HG02870 (cell line): ENCODE measurements at regions not wholly inside any gene's neighbourhood (a gene's known extent, or its start where the extent isn't known, plus 50 kb on each side); places are given as distances from the start of the nearest gene placed in this dataset.

Source experiments
- ATAC-seq: cut with Tn5 transposase; IDR thresholded peaks from one replicate; pipeline ENCODE4 v1.9.1; 2021; ENCODE audit warnings: mild to moderate bottlenecking, moderate library complexity; ENCODE audit not compliant: unreplicated experiment

DNA sequence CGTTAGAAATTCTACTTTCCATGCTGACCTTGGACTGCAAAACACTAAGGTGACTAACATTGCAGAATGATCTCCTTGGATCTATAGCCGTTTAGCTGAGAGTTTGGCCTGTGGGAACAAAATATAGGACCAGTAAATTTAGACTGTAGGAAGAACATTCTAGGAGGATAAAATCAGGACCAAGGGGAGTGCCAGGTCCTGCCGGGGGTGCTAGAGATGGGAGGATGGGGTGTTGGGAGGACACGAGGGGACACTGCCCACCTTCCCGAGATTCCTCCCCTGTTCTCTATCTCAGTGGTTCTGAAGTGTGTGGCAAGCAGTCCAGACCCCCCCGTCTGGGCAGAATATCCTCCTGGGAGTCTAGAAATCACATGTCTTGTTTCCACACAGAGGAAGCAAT is 445.2 kb downstream of the ZSWIM6 start:
- no peak for ATAC-seq

DNA sequence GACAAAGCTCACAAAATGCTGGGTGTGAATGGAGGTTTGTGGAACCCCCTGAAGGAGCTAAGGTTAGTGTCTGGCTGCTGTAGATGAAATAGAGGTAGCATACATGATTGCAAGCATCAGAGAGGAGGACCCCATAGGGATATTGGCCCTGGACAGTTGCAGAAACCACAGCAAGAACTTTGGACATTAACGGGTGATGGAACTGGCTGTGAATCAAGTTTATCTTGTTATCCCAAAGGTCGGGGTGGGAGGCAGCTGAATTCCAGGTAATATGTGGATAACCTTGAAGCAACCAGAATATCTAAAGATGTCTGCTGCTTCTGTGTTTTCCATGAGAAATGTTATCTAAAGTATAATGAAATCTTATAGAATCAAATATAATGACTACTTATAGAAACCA is 447.7 kb downstream of the ZSWIM6 start:
- no peak for ATAC-seq

DNA sequence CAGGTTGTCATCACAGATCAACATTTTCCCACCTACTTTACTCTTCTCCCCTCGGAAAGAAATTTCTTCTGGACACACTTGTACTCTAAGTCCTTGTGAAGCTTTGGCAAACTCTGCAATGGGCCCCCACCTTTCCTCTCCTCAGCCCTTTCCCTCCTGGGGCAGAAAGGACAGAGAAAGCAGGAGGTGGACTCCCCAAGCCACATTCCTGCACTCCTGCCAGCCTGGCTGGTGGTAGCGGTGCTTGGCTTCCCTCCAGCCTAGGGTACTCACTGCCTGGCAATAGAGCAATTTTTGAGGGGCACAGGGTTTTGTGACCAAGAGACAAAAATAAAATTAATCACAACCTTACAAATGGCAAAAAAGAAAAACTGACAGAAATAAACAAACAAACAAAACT is 451.4 kb downstream of the ZSWIM6 start:
- no peak for ATAC-seq

DNA sequence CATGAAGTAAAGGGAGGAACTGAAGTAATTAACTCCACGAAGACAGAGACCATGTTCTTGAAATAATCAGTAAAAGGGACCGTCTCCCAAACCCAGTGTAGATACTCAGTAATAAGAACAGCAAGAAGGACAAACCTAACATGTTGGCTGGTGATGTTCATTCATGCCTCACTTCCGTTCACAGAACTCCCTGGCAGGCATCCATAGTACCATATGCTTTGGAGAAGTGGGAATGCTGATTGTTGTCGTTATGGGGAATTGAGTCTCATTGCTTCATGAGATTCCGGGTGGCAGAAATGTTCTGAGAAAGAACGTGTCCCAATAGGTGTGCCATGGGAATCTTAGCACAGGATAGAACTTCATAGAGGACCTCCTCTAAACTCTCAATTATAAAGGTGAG is 452.3 kb downstream of the ZSWIM6 start:
- no peak for ATAC-seq

DNA sequence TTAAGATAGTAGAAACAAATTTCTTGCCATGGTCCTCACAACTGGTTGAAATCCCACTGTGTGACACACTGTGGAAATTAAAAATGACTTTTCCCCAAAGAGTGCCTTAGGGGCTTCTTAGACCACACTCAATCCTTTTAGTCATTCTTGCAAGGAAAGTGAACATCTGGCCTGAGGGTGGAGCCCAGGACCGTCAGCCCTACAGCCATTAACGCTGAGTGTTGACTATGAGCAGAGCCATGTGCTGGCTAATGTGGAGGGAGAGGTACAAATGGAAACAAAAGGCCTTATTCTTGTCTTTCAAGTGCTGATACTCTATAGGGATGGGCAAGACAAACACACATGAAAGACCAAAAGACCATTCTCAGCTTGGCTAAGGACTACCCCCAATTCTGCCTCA is 456.5 kb downstream of the ZSWIM6 start:
- no peak for ATAC-seq

DNA sequence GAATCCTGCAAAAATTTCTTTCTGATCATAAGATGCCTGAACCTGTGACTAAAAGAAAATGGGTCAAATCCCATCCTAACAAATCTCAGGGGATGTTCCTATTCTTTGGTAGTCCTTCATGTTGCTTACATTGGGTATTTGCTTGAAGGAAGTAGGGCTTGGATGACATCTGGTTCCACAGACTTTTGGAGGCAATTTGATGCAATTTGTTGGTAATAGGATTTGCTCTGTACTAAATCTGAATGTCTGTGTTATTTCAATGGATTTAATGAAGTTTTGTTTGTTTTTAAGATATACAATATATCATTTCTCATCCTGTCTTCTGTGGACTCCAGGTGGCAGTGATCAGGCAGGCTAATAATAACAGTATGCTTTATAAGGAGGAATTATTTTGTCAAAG is 457.9 kb downstream of the ZSWIM6 start:
- no peak for ATAC-seq

DNA sequence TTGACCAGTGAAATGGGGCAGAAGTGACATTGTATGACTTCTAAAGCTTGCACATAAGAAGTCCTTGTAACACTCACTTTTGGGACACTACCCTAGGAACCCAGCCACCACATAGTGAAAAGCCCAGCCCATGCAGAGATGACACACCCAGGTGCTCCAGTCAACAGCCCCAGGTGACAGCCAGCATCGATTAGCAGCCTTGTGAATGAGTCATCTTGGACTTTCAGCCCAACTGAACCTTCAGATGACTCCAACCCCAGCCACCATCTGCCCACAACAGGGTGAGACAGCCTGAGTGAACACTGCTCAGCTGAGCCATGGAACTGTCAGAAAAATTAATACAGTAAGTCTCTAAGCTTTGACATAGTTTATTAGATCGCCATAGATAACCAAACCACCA is 458.6 kb downstream of the ZSWIM6 start:
- peak; percentile 98 for ATAC-seq

DNA sequence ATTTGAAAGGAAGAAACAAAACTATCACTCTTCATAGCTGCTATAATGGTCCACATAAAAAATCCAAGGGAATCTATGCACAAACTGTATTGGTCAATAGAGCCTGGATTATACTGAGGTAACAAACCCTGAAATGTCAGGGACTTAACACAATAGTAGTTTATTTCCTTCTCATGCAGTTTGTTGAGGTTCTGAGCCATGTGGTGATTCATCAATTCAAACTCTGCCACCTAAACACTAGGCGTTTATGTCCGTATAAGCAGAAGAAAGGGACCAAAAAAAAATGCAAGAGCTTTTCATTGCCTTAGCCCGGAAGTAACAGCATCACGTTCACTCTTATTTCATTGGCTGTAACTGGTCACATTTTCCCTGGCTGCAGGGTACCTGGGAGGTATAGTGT is 464.7 kb downstream of the ZSWIM6 start:
- no peak for ATAC-seq

DNA sequence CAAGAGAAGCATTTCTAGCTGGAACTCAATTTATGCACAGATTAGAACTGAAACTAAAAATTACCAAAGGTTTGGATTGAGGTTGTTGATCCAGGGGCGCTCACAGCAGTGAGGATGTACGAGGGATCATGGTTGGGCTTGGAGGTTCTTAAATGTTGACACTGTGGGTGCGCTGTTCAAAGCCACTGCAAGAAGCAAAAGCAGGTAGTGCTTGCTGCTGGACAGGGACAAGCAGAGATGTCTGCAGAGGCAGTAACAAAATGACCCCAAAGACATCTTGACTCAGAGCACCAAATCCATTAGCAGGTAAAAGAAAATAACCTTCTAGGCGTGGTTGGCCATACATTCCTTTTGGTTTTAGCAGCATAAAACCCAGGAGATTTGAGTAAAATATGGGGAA is 468.4 kb downstream of the ZSWIM6 start:
- no peak for ATAC-seq

DNA sequence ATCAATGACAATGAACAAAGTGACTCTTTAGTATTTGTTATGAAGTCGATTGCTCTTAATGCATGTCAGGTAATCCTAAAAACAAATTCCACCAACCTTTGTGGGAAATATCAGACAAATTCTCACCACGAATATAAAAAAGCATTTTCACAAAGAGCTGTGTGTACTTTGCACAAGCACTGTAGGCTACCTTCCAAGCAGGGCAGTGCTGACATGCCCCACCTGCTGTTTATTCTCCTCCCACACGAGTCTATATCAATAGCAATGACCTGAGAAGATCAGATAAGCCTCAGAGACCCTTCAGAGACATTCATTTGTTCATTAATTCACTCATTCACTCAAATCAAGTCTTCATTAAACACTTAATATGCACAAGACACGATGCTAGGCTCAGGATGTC is 469.1 kb downstream of the ZSWIM6 start:
- ATAC-seq, result no peak

DNA sequence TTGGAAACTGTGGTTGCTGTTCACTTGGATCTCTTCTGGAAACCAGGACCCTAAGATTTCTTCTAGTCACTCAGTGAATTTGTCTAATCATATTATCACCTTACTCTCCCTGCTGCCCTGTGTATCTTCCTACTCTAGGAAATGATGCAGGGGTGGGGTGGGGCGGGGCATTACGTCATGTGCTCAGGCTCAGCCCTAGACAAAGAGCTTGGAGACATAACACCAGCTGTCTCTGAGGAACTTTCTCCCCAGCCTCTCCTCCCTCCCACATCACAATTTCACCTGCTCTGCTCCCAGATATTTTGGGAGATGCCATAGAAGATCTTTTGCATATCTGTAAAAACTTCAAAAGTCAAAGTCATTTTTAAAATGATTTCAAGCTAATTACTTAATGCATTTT is 470.4 kb downstream of the ZSWIM6 start:
- no peak for ATAC-seq

DNA sequence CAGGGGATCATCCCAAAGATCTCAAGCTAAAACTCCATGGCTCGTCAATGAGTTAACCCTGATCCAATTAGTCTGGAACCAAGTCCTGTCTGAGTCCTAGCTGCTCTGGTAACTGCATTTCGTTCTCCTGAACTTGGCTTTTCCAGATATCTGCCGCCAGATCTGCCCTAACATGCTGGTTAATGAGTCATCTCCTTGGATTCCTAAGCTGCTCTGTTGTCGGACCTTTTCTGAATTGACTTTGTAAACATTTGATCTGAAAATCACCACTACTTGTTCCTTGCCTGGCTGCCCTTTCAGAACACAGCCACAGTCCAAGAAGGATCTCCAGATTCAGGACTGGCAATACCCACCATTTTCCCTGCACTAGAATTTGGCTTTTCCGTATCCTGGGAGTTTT is 473.0 kb downstream of the ZSWIM6 start:
- ATAC-seq, result no peak

DNA sequence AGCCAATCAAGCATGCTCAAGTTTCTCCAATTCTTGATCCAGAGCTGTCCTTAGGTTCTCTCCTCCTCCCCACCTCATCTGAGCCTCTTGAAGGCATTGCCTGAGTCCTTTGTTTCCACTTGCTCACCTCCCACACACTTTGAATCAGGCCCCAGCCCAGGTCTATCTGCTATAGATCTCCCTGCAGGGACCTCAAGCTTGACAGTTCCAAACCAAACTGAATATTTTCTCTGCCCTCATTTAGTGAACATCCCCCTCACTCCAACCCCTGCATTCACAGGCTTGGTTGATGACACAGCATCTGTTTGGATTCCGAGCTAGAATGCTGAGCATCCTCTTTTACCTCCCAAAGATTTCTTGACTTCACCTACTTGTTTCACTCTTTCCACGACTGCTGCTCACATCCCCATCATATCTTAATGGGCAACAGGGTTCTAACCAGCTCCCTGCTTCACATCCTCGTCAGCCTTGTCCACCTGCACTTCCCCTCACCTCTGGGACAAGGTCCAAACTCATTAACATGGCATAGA is 474.5 kb downstream of the ZSWIM6 start:
- ATAC-seq, result no peak

DNA sequence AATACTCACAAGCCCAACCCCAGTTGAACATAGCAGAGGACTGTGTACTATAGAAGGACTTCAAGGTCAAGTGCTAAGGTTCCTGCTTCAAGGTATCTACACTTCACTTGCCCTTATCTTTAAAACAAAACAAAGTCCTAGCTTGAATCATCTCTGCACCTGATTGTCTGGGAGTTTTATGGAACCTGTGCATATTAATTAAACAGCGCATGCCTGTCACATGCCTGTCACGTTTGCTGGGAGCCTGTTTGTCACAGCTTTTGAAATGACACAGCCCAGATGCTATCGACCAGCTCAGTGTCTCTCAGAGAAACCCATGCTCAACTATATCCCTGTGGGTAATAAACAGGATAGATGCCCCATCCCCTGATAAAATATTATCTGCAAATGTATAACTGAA is 476.0 kb downstream of the ZSWIM6 start:
- no peak for ATAC-seq

DNA sequence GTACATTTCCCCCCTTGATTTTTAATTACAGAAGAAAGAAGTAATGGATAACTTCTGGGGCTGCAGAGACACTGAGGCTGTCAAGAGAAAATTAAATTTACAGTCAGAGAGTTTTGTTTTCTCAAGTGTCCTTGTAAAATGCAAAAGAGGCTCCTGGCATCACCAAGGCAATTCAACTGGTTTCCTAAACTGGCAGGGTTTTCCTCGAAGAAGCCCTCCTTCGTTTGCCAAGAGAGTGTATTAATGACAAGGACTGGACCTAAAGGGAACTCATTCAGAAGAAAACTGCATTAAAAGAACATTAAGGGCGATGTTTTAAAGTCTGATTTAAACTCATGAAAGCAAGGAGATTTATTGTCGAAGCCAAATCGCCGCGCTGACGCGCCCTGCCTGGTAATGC is 476.9 kb downstream of the ZSWIM6 start:
- ATAC-seq, result no peak

DNA sequence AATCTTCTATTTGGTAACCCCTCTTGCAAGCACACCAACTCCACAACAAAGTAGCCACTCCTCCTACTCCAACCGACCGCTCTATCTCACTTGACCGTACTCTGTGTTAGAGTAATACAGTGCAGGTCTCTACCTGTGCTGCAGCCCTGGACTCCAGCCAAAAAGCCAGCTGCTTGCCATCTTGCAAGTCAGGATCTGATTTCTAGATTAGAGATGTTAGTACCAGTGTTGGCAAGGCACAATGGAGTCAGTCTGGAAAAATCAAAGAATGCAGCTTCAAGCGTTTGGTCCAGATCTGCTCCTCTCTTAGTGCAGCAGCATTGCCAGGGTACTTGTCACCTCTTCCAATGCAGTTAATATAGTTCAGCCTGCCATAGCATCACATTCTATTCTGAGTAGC is 477.6 kb downstream of the ZSWIM6 start:
- no peak for ATAC-seq

DNA sequence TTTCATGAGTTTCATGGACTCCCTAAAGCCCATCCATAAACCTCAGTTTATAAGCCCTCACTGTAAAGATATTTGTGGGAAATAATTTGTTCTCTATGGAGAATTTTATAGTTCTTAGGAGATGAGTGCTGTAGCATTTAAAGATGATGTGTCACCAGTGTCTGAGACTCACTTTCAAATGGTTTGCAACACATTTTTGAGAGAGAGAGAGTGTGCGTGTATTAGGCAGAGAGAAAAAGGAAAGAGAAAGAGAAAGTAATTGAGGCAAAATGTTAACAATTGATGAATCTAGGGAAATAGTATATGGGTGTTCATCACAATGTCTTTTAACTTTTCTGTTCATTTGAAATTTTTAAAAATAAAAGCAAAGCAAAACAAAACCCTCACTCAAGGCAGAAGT is 479.0 kb downstream of the ZSWIM6 start:
- ATAC-seq, result no peak

DNA sequence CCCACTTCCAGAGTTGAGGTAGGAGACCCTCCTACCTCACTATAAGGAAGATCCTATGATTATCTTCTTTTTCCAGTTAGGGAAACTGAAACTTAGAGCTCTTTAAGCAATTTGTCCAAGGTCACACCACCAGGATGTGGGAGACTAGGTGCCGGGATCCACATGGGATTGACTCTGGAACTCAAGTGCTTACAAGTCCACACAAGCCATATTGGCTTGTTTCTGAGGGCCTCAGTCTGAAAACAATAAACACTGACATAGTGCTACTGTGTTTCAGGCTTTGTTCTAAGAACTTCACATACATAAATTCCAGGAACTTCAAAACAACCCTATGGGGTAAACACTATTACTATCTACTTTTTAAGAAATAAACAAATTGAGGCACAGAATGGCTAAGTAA is 481.3 kb downstream of the ZSWIM6 start:
- no peak for ATAC-seq

DNA sequence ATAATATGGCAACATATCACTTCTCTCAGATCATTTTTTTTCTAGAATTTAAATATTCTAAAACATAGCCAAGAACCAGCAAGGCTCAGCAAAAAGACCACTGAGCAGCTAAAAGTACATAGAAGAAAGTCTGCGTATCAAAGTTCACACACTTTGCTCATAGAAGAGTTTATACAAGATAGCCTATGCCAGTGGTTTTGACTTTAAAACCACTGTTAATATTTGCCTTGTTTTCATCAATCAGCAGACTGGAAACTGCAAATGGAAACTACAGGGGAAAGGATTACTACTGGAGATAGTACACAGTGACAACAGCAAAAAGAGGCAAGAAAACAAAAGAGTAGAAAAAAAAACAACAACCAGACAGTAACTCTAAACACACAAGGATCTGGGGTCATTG is 483.3 kb downstream of the ZSWIM6 start:
- ATAC-seq, result no peak

DNA sequence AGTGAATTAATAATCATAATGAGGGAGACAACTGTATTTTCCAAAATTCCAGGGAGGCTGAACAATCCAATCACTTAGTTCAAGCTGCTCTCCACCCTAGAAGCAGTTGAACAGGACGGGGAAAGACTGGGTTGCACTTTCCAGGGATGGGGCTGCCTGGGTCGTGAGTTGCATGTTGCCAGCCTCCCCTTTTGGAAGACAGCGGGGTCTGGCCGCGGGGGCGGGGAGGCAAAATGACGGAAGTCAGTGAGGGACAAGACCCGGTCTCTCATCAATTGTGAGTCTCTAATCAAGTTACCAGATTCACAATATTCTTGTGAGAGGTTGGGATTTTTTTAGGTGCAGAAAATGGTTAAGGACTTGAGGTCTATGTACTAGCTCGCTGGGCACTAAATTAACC is 484.1 kb downstream of the ZSWIM6 start:
- ATAC-seq, result no peak

DNA sequence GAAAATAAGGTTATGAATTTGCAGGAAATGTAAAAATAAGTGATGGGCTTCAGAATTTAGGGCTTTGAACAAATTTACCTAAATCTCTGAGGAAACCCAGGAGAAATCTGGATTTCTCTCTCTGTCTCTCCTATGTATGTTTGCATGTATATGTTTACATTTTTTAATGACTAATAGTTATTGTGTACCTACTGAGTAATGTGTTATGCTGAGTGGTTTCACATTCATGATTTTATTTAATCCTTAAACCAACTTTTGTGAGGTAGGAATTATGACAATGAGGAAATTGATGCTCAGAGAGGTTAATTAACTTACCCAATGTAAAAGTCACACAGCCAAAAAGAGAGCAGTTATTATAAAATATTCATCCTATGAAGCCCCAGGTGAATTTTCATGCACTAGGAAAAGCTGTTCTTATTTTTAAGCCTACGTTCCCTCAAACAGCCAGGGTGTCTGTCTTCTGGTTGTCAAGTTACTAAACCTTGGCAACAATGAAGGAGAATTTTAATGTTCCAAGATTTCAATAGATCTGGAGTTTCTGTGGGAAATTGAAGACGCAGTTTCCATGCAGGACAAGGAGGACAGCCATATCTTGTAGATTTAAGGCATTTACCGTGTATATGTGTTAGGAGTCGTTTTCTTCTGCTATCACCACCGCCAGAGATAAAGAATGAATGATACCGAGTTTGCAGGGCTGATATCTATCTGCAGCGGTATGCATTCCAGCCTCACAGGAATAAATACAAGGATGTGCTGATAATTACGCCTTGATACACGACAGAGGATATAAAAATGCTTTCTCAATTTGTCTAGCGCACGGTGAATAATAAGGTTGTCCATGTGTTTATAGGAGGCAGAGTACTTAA is 484.8 kb downstream of the ZSWIM6 start:
- no peak for ATAC-seq

DNA sequence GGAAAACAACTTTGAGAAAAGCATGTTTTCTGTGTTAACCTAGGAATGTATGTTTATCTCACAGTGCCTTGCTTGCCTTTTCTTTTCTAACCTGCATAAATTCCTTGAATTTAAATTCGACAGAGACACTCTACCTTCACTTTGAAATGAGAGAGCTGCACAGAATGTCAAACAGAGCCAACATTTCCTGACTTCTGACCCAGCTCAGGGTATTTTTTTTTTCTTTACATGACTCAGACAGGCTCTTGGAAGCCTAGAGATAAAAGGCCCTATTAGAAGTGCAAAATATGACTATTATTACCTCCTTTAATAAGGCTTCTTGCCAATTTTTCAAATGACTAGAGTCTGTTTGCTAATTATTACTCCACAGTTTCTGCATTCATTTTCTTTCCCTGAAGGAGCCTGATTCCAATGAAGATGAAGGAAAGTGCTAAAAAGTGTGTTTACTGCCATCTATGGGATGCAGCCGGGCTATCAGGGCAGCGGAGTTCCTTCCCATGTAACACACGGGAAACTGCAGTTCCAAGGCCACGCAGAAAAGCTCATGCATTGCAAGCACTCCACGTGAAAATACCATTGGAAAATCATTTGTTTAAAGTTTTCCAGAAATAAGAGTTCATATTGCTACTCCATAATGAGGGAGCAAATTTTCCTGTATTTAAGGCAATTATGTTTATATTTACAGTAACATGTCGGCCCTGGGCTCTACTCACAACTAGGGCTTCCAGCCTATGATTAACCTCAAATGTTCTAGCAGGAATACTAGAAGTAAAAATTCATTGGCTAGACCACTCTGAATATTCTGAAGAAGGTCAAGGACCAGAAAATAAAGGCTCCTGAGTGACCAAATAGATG is 485.6 kb downstream of the ZSWIM6 start:
- ATAC-seq, result no peak
